NCI-H345 treated with DMSO at 0.1 percent for 48 hours (cell line): ENCODE measurements at regions not wholly inside any gene's neighbourhood (a gene's known extent, or its start where the extent isn't known, plus 50 kb on each side); places are given as distances from the start of the nearest gene placed in this dataset.
A peak's percentile ranks its signal among the peaks of the same experiment; 100 is the strongest.

Experiments used
- DNase-seq: peaks from one replicate; lab custom pipeline; 2025; ENCODE audit not compliant: unreplicated experiment; lab: John Stamatoyannopoulos, UW

DNA sequence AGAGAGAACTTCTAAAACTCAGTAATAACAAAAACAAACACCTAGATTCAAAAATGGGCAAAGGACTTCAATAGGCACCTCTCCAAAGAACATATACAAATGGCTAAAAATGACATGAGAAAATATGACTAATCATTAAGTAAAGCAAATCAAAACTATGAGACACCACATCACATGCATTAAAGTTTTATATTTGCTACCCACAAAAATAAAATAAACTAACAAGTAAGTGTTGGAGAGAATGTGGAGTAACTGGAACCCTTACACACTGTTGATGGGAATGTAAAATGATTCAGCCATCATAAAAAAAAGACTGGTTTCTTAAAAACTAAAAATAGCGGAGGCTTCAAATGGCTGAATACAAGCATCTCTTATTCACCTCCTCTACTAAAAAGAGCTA is 262.1 kb upstream of the PKN2 start:
- DNase-seq: no peak

- no peak for DNase-seq
Measured at GRCh38 chr1:88433556-88433955, 250.5 kb upstream of the PKN2 start.

GRCh38 chr1:88434836-88435235 is 249.2 kb upstream of the PKN2 start:
- no peak for DNase-seq

- no peak for DNase-seq
Measured at GRCh38 chr1:88441022-88441421, 243.1 kb upstream of the PKN2 start.

DNA sequence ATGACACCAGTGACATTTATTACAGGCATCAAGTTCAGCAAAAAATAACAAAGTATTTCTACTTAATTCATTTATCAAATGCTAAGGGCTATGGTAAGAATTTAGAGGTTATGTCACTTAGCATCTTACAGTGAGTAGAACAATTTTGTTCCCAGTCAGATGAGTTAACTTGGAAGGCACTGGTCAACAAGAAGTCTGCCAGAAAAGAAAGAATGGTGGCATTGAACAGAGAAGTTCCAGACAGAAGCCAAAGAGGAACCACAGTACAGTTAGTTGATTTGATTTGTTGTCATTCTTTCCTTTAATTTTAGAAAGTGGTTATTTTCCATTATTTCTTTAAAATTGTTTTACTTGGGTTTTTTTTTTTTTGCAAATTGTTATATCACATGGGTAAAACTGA is 232.2 kb upstream of the PKN2 start:
- DNase-seq: no peak

GRCh38 chr1:88453295-88453694 is 230.8 kb upstream of the PKN2 start:
- no peak for DNase-seq

DNA sequence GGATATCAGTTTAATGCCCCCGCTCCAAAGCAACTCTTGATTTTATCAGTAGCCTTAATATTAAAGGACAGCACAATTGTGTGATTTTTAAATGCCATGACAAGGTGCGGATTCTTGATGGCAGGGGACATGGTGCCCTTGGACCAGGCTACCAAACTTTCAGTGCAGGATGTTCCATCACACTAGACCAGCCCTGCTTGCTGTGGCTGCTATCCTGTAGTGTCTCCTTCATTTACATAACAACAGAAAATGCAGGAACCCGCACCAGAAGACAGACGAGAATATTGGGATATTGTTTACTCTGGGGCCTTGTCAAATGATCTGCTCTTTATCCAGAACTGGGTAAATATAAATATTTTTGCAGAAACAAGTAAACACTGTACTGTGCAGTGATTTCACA is 229.3 kb upstream of the PKN2 start:
- no peak for DNase-seq

GRCh38 chr1:88455621-88456256 is 228.3 kb upstream of the PKN2 start:
- DNase-seq: no peak

GRCh38 chr1:88457197-88457596 is 226.9 kb upstream of the PKN2 start:
- no peak for DNase-seq

DNA sequence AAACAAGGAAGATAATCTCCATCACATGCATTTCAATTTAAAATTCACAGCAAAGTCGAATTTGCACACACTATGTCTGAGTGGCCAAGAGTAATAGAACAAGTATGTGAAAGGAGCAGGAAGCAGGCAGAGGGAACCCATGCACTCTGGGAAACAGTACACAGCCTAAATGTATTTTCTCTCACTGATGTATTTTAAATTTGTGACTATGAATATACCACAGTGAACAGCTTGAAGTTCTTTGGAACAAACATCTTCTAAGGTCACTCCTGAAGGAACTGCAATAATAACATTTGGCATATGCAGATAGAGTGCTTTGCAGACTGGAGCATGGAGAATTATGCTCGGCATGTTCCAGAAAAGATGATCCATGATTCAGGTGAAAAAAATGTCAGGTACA is 223.1 kb upstream of the PKN2 start:
- DNase-seq: no peak

GRCh38 chr1:88462096-88462487 is 222.0 kb upstream of the PKN2 start:
- peak; percentile 22 for DNase-seq

DNA sequence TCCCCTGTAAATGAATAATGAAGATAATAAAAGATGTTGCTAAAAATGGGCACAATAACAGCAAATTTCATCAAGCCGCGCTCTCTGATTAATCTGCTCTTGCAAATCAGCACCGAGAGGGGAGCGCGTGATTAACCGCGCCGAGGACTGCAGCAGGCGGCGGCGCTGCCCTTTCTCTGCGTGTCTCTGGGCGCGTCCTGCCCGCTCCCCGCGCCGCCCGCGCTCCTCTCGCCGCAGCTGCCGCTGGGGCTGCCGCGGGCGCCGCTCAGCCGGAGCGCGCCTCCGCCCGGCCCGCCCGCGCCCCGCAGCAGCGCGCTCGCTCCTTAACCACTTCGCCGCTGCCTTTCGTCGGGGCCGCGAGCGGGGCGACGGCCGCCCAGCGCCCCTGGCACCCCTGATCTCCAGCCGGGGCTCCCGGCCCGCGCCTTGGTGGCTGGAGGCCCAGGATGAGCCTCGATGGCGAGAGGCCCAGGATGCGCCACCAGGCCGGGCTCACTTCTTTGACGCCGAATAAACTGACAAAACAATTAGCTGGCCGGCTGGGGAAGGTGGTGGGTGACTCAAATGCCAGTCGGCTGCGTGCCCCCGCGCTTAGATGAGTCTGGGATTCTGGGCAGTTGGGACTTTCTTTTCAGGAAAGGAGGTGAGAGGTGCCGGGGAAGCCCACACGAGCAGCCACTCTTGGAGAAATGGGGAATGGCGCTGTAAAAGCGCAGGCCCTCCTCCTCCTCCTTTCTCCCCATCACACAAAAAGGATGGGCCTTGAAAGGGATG is 221.4 kb upstream of the PKN2 start:
- DNase-seq: peak; percentile 50

DNA sequence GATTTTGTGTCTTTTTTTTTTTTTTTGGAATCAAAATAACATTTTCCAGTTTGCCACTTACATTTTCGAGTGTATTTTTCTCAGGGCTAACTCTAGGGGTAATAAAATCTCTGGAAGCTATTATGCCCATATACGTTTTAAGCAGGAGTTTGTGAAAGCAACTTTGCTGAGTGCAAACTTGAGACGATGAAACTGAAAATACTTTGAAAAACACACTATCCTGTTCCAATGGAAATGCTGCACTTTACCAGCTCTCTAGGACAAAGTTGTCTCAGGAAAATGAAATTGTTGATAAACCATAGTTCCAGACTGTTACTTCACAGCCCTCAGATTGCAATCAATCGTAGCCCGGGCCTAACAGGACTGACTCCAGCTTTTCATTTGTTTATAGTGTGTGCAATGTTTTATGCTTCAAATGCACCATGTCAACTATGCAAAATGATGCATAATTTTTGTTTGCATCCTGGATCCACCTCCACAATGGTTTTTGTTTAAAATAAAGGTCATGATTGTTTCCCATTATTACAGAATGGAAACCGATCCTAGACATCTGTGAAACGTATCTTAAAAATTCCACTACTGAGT is 220.6 kb upstream of the PKN2 start:
- DNase-seq: no peak

DNA sequence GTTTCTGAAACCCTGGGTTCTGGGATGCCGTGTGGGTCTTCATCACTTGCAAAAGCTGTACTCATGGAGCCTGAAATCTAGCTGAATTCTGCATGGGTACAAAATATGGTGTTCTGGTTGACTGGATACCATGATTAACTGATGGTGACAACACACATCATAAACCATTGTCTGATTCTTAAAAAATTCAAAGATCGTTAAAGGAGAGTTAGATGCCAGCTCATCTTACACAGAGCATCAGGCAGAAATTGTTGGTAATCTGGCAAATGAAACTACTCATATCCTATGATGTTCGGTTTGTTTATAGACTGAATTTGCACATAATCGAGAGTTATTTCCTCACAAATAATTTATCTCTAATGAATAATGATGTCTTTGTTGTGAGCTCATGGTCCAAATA is 218.1 kb upstream of the PKN2 start:
- no peak for DNase-seq

DNA sequence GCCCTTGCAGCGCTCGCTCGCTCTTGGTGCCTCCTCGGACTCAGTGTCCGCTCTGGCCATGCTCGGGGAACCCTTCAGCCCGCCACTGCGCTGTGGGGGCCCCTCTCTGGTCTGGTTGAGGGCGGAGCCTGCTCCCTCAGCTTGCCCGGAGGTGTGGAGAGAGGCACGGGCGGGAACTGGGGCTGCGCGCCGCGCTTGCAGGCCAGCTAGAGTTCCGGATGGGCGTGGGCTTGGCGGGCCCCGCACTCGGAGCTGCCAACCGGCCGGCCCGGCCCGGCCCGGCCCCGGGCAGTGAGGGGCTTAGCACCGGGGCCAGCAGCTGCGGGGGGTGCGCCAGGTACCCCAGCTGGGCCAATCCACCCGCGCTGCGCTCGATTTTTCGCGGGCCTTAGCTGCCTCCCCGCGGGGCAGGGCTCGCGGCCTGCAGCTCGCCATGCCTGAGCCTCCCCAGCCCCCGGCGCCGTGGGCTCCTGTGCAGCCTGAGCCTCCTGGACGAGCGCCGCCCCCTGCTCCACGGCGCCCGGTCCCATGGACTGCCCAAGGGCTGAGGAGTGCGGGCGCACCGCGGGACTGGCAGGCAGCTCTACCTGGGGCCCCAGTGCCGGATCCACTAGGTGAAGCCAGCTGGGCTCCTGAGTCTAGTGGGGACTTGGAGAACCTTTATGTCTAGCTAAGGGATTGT is 217.0 kb upstream of the PKN2 start:
- no peak for DNase-seq

- no peak for DNase-seq
Measured at GRCh38 chr1:88472298-88472697, 211.8 kb upstream of the PKN2 start.

DNA sequence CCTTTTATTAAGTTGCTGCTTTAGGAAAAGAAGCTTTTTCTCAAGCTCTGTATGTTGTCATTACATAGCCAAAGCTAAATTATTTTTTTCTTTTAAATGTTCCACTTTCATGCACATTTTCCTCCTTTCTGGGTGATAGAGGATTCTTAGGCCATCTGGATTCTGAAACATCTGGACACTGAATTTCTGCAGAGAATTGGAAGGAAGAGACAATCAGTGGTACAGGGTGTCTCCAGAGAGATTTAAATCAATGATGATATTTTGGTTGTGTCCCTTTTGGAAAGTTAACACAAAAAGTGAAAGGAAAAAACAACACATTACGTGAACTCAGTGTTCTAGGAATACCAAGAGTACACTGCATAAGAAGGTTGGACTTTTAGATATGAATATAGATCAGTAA is 211.4 kb upstream of the PKN2 start:
- DNase-seq: no peak

DNA sequence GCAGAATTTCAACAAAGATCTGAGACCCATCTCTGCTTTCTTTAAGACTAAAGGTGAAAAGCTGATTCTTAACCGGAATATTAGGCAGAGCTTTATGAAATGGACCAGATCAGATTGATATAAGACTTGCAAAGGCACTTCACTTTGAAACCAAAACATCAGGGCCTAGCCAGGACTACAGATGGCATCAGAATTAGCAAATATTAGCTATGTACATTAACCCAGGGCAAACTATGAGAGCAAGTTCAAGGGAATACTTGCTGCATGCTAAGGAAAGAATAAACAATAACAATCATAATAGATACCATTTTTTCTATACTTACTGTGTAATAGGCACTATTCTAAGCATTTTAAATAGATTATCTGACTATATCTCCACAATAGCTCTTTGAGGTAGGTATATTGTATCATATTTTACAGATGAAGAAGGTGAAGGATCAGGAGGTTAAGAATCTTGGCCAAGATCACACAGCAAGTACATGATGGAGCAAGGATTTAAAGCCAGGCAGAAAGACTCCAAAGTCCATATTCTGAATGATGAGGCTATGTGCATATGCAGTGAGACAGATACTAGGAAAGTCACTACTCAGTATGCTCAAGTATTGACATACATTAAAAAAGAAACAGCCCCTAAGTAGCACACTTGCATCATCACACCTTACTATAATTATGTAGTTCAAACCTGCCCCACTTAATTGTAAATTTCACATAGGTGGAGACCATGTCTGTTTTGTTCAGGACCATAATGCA is 209.3 kb upstream of the PKN2 start:
- no peak for DNase-seq

DNA sequence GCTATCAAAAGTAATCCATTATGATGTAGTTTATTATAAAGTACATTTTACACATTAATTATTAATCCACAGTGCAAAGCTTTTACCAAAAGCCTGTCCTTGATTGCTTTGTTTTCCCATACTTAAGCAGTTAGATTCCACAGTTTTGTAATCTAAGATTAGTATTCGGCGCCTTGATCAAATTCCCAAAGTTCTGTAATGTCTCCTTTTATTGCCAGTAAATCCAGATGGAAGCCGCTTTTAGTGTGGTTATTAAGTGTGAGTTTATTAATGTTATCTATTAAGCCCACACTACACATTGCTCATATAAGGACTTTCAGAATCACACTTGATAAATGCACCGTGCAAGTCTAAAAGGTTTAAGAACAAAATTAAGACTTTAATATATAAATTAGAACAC is 199.2 kb upstream of the PKN2 start:
- no peak for DNase-seq

DNA sequence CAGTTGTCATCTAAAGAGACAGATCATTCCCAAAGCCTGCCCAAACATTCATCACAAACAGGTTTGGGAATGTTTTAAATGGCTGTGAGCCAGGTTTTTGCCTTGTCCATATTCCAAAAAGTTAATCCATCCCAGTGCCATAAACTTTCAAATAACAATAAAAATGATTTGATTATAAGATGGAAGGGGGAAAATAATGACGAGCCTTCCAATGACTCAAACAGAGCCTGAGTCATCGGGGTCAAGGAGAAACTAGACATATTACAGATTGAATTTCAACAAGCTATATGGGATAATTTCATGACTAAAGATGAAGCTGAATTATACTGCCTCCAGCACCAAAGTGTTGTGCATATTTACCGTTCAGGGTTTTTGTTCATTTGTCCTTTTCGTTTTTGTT is 195.8 kb upstream of the PKN2 start:
- DNase-seq: no peak

GRCh38 chr1:88490676-88491075 is 193.4 kb upstream of the PKN2 start:
- no peak for DNase-seq
